Colonic mucosa (tissue), 4 donors: ENCODE measurements at regions not wholly inside any gene's neighbourhood (a gene's known extent, or its start where the extent isn't known, plus 50 kb on each side); places are given as distances from the start of the nearest gene placed in this dataset.
A peak's percentile ranks its signal among the peaks of the same experiment; 100 is the strongest.
"Not testable (repeated sequence)": the region's sequence is repeated elsewhere in the genome, so short reads cannot be mapped to it uniquely, and the experiment has no call there.

ENCODE experiments used
- DNase-seq: peaks from one replicate; pipeline ENCODE4 v3.0.0-alpha.2; 2020
- H3K27ac ChIP-seq: fragments of 200-600 bp; one replicate; pipeline ENCODE4 v1.8.0; 2021
- H3K27me3 ChIP-seq: fragments of 200-600 bp; one replicate; pipeline ENCODE4 v1.8.0; 2021
- H3K36me3 ChIP-seq: fragments of 200-600 bp; one replicate; pipeline ENCODE4 v1.8.0; 2021
- H3K4me1 ChIP-seq: fragments of 200-600 bp; one replicate; pipeline ENCODE4 v1.8.0; 2021; ENCODE audit warnings: mild to moderate bottlenecking
- H3K4me3 ChIP-seq: fragments of 200-600 bp; one replicate; pipeline ENCODE4 v1.8.0; 2021
- H3K9ac ChIP-seq, 2 donors: one replicate each; pipeline ENCODE4 v1.7.0; 2013; ENCODE audit warnings: control low read depth in 2 of 2, low read depth in 2 of 2, low read length in 2 of 2
- H3K9me3 ChIP-seq: fragments of 200-600 bp; one replicate; pipeline ENCODE4 v1.8.0; 2021
- intact Hi-C: fragments of 100-400 bp; cut with DNase I; formaldehyde crosslinking; loops from one replicate; pipeline ENCODE4 v1.14.1; 2022
- TF ChIP-seq, protein P1 (sequence below): fragments of 200-600 bp; IDR thresholded peaks from one replicate; pipeline ENCODE4 v1.8.0; 2022; ENCODE audit warnings: antibody characterized with exemption, mild to moderate bottlenecking
- donor health status: healthy.
- donor health status: DM: no; HTN: no; CAD: no.
- donor health status: DM: no; HTN: no; CAD: no.

DNA sequence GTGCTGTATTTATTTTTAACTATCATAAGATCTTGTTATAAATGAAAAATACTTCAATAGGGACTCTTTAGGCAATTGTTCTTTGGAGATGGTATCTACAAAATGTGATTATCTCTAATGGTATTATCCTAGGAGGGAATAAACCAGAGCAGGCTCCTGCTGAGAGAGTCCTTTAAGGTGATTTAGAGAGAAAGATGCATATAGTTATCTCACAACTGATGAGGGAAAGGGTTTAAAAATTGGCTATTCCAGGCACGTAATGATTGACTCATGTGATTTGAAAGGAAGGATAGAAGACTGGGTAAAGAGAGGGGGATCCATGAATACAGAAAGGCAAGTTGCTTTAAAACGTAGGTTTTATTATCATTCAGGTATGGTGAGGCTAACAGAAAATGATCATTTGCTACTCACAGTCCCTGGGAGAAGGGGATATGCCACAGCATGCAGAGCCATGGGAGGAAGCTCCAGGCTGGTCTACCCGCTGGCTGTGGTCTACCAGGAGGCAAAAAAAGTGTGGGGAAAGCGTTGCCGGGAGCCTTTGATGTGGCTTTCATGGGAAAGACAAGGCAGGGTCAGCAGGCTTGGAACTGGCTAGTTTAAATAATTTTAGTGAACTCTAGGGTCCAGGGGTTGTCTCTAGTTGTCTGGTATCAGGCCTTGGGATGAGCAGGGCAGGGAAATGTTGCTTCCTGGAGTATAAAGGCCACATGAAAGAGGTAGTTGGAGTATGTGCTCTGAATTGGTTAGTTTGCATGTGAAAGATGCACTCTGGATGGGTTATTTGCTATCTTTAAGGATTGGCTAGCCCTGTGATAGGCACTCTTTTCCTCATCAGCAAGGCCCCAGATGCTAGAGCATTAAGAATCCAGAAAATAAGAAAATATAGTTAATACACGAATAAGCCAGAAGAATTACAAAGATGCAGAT lies 798.4 kb upstream of the GRM7 start:
- H3K27me3 ChIP-seq = no peaks in the 10 kb centered on the region
- H3K9ac ChIP-seq = no peak overlapping the region
- no peak overlapping the region for H3K27ac ChIP-seq
- no peaks in the 10 kb centered on the region for H3K4me1 ChIP-seq
- DNase-seq = no peak
- TF ChIP-seq, protein P1, sequence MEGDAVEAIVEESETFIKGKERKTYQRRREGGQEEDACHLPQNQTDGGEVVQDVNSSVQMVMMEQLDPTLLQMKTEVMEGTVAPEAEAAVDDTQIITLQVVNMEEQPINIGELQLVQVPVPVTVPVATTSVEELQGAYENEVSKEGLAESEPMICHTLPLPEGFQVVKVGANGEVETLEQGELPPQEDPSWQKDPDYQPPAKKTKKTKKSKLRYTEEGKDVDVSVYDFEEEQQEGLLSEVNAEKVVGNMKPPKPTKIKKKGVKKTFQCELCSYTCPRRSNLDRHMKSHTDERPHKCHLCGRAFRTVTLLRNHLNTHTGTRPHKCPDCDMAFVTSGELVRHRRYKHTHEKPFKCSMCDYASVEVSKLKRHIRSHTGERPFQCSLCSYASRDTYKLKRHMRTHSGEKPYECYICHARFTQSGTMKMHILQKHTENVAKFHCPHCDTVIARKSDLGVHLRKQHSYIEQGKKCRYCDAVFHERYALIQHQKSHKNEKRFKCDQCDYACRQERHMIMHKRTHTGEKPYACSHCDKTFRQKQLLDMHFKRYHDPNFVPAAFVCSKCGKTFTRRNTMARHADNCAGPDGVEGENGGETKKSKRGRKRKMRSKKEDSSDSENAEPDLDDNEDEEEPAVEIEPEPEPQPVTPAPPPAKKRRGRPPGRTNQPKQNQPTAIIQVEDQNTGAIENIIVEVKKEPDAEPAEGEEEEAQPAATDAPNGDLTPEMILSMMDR = no peak
- H3K9me3 ChIP-seq = no peaks in the 10 kb centered on the region
- H3K4me3 ChIP-seq = no peak overlapping the region
- intact Hi-C loops = no loop called here
- no peaks in the 10 kb centered on the region for H3K36me3 ChIP-seq

GRCh38 chr3:6066397-6066796 lies 794.5 kb upstream of the GRM7 start:
- intact Hi-C loops = no loop called here
- Histone ChIP-seq H3K27me3 (no peaks in the 10 kb centered on the region), H3K36me3 (no peaks in the 10 kb centered on the region), H3K27ac (no peak overlapping the region), H3K4me1 (no peaks in the 10 kb centered on the region), H3K9ac (no peak overlapping the region), H3K9me3 (no peaks in the 10 kb centered on the region), H3K4me3 (no peak overlapping the region)
- TF ChIP-seq, protein P1 = no peak
- DNase-seq = no peak

DNA sequence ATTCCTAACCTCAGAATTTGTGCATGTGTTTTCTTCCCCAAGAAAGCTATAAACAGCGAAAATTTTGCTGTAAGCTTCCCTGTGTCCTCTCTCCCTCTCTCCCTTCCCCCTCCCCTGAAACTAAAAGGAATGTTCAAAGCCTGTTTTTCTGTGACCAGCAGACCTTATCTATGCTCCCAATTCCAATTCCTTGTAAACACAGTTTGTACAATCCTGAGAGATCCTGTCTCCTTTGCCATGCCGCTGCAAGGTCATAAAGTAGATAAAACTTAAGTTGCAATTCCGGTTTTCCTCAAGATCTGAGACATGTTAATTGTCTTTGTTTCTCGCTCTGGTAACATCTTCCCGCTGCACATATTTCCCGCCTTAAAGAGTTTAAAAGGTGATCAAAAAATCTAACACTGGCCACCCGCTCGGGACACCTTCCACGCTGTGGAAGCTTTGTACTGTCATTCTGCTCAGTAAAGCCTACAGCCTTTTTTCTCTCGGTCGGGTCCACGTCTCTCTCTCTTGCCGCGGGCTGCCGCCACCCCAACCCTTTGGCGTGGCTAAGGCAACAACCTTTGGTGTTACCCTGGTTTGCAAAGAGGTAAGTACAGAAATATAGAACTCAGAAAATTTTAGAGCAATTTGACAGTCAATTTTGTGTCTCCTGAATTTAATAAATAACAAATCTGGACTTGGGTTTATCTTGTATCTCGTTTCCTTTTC lies 793.9 kb upstream of the GRM7 start:
- DNase-seq = peak; percentile 19
- H3K4me1 ChIP-seq, H3K9ac ChIP-seq, H3K36me3 ChIP-seq, H3K9me3 ChIP-seq, H3K4me3 ChIP-seq, H3K27me3 ChIP-seq, H3K27ac ChIP-seq, intact Hi-C loops: not testable (repeated sequence)

GRCh38 chr3:6074952-6075351 lies 786.0 kb upstream of the GRM7 start:
- Histone ChIP-seq H3K9me3 (no peaks in the 10 kb centered on the region), H3K27me3 (no peaks in the 10 kb centered on the region), H3K27ac (no peak overlapping the region), H3K4me1 (no peaks in the 10 kb centered on the region), H3K9ac (no peak overlapping the region), H3K4me3 (no peak overlapping the region), H3K36me3 (no peaks in the 10 kb centered on the region)
- no peak for DNase-seq
- TF ChIP-seq, protein P1 = no peak
- intact Hi-C loops = no loop called here

DNA sequence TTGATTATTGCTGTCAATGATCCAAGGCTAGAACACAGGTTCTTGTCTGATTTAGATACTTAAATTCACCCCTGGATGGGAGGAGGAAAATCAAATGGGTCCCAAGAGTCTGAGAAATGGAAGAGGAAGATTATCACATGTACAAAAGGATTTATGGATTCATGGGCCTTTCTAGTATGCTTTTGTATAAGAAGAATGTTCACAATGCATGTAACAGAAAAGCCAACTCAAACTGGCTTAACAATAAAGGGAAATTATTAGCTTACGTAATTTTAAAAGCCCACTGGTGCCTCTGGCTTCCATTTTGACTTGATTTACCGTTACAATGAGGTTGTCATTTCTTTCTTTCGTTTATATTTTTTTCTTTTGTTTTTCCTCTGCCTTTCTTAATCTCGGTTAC lies 782.5 kb upstream of the GRM7 start:
- no peaks in the 10 kb centered on the region for H3K9me3 ChIP-seq
- intact Hi-C loops = no loop called here
- no peak overlapping the region for H3K9ac ChIP-seq
- TF ChIP-seq, protein P1 = no peak
- DNase-seq = no peak
- H3K4me3 ChIP-seq = no peak overlapping the region
- no peaks in the 10 kb centered on the region for H3K36me3 ChIP-seq
- no peaks in the 10 kb centered on the region for H3K4me1 ChIP-seq
- no peak overlapping the region for H3K27ac ChIP-seq
- no peaks in the 10 kb centered on the region for H3K27me3 ChIP-seq

DNA sequence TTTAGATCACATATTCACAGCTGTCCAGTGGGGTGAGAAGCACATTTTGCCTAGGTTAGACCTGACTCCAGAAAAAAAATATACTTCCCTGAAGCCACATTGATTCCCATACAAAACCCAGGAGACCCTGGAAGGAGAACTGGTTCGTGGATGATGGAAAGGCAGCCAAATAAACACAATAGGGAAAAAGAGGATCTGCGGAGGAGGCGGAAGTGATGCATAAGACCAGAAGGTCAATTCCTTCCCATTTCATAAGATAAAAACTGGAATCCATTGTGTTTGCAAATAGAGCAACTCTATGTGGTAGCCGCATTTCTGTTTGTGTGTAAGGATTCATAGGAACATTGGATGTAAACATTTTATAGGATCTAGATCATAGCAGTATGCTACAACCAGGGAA lies 781.9 kb upstream of the GRM7 start:
- Histone ChIP-seq H3K9ac (no peak overlapping the region), H3K4me3 (no peak overlapping the region), H3K9me3 (no peaks in the 10 kb centered on the region), H3K36me3 (no peaks in the 10 kb centered on the region), H3K4me1 (no peaks in the 10 kb centered on the region), H3K27me3 (no peaks in the 10 kb centered on the region), H3K27ac (no peak overlapping the region)
- TF ChIP-seq, protein P1 = no peak
- intact Hi-C loops = no loop called here
- no peak for DNase-seq
